SKM-1 (cell line): ENCODE measurements at regions not wholly inside any gene's neighbourhood (a gene's known extent, or its start where the extent isn't known, plus 50 kb on each side); places are given as distances from the start of the nearest gene placed in this dataset.

Experiments
- DNase-seq: peaks from one replicate; lab custom pipeline; 2025; ENCODE audit not compliant: unreplicated experiment; lab: John Stamatoyannopoulos, UW

GRCh38 chr14:101101456-101102056, 198.0 kb upstream of the RTL1 start:
- DNase-seq = no peak

- no peak for DNase-seq
These were observed 199.4 kb upstream of the RTL1 start for GRCh38 chr14:101102875-101103274.

- DNase-seq = no peak
These were observed 199.9 kb upstream of the RTL1 start for GRCh38 chr14:101103321-101103901.

- DNase-seq = no peak
These were observed 201.0 kb upstream of the RTL1 start for GRCh38 chr14:101104485-101104884.

- DNase-seq = no peak
These were observed 201.5 kb upstream of the RTL1 start for GRCh38 chr14:101105045-101105444.

GRCh38 chr14:101108579-101109346, 205.2 kb upstream of the RTL1 start:
- DNase-seq = no peak

- DNase-seq = no peak
These were observed 205.8 kb upstream of the RTL1 start for GRCh38 chr14:101109347-101109638.

- no peak for DNase-seq
These were observed 206.6 kb upstream of the RTL1 start for GRCh38 chr14:101109981-101110728.

GRCh38 chr14:101110729-101111619, 207.5 kb upstream of the RTL1 start:
- DNase-seq = no peak

- DNase-seq = no peak
These were observed 208.2 kb upstream of the RTL1 start for GRCh38 chr14:101111620-101112290.

- no peak for DNase-seq
These were observed 209.0 kb upstream of the RTL1 start for GRCh38 chr14:101112351-101113107.

- DNase-seq = no peak
These were observed 209.6 kb upstream of the RTL1 start for GRCh38 chr14:101113108-101113612.

GRCh38 chr14:101113835-101114725, 210.6 kb upstream of the RTL1 start:
- no peak for DNase-seq

- no peak for DNase-seq
These were observed 211.4 kb upstream of the RTL1 start for GRCh38 chr14:101114726-101115515.

- no peak for DNase-seq
These were observed 212.1 kb upstream of the RTL1 start for GRCh38 chr14:101115652-101116051.

GRCh38 chr14:101116065-101116464, 212.5 kb upstream of the RTL1 start:
- no peak for DNase-seq

- no peak for DNase-seq
These were observed 213.1 kb upstream of the RTL1 start for GRCh38 chr14:101116486-101117130.
